HL-60 (cell line): ENCODE measurements at regions not wholly inside any gene's neighbourhood (a gene's known extent, or its start where the extent isn't known, plus 50 kb on each side); places are given as distances from the start of the nearest gene placed in this dataset.

Experiments used
- CTCF ChIP-seq: IDR thresholded peaks from one replicate; pipeline ENCODE4 v1.5.1; 2011; ENCODE audit warnings: low read length, control low read depth, inconsistent platforms; ENCODE audit not compliant: insufficient read depth
- POLR2AphosphoS5 ChIP-seq: IDR thresholded peaks from 2 replicates; pipeline ENCODE4 v1.6.1; 2012; ENCODE audit warnings: low read depth
- REST ChIP-seq: IDR thresholded peaks from 2 replicates; pipeline ENCODE4 v1.6.1; 2012; ENCODE audit warnings: low read depth; ENCODE audit not compliant: insufficient replicate concordance

GRCh38 chr4:20532871-20533870, 167.1 kb upstream of the PACRGL start:
- TF ChIP-seq CTCF (no peak), POLR2AphosphoS5 (no peak), REST (no peak)
